Colonic mucosa (tissue), 4 donors: ENCODE measurements at regions not wholly inside any gene's neighbourhood (a gene's known extent, or its start where the extent isn't known, plus 50 kb on each side); places are given as distances from the start of the nearest gene placed in this dataset.

ENCODE experiments used
- DNase-seq: peaks from one replicate; pipeline ENCODE4 v3.0.0-alpha.2; 2020
- H3K27ac ChIP-seq: fragments of 200-600 bp; one replicate; pipeline ENCODE4 v1.8.0; 2021
- H3K27me3 ChIP-seq: fragments of 200-600 bp; one replicate; pipeline ENCODE4 v1.8.0; 2021
- H3K36me3 ChIP-seq: fragments of 200-600 bp; one replicate; pipeline ENCODE4 v1.8.0; 2021
- H3K4me1 ChIP-seq: fragments of 200-600 bp; one replicate; pipeline ENCODE4 v1.8.0; 2021; ENCODE audit warnings: mild to moderate bottlenecking
- H3K4me3 ChIP-seq: fragments of 200-600 bp; one replicate; pipeline ENCODE4 v1.8.0; 2021
- H3K9ac ChIP-seq, 2 donors: one replicate each; pipeline ENCODE4 v1.7.0; 2013; ENCODE audit warnings: control low read depth in 2 of 2, low read depth in 2 of 2, low read length in 2 of 2
- H3K9me3 ChIP-seq: fragments of 200-600 bp; one replicate; pipeline ENCODE4 v1.8.0; 2021
- intact Hi-C: fragments of 100-400 bp; cut with DNase I; formaldehyde crosslinking; loops from one replicate; pipeline ENCODE4 v1.14.1; 2022
- TF ChIP-seq, protein P1 (sequence below): fragments of 200-600 bp; IDR thresholded peaks from one replicate; pipeline ENCODE4 v1.8.0; 2022; ENCODE audit warnings: antibody characterized with exemption, mild to moderate bottlenecking
- donor health status: healthy.
- donor health status: DM: no; HTN: no; CAD: no.
- donor health status: DM: no; HTN: no; CAD: no.

DNA sequence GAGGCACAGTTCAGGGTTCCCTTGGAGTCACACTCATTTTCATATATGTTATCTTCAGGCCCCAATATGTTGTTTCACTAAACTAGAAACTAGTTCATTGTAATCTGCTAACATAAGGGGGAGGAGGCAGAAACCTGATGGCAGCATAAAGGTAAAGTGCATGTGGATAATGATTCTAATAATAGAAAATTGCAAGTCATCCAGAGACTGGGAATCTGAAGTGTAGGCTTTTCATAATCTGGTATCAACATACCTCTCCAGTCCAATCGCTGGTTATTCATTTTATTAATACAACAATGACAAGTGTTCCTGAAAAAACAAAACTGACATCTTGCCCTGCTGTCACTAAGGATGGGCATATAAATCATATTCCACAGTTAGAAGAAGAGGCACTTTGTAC lies 326.3 kb upstream of the ZNF804A start:
- H3K9me3 ChIP-seq, result no peaks in the 10 kb centered on the region
- H3K4me1 ChIP-seq, result no peaks in the 10 kb centered on the region
- intact Hi-C loops, result no loop called here
- H3K9ac ChIP-seq, result no peak overlapping the region
- DNase-seq, result no peak
- TF ChIP-seq, protein P1, sequence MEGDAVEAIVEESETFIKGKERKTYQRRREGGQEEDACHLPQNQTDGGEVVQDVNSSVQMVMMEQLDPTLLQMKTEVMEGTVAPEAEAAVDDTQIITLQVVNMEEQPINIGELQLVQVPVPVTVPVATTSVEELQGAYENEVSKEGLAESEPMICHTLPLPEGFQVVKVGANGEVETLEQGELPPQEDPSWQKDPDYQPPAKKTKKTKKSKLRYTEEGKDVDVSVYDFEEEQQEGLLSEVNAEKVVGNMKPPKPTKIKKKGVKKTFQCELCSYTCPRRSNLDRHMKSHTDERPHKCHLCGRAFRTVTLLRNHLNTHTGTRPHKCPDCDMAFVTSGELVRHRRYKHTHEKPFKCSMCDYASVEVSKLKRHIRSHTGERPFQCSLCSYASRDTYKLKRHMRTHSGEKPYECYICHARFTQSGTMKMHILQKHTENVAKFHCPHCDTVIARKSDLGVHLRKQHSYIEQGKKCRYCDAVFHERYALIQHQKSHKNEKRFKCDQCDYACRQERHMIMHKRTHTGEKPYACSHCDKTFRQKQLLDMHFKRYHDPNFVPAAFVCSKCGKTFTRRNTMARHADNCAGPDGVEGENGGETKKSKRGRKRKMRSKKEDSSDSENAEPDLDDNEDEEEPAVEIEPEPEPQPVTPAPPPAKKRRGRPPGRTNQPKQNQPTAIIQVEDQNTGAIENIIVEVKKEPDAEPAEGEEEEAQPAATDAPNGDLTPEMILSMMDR, result no peak
- H3K4me3 ChIP-seq, result no peak overlapping the region
- H3K27me3 ChIP-seq, result no peaks in the 10 kb centered on the region
- H3K36me3 ChIP-seq, result no peaks in the 10 kb centered on the region
- no peak overlapping the region for H3K27ac ChIP-seq

DNA sequence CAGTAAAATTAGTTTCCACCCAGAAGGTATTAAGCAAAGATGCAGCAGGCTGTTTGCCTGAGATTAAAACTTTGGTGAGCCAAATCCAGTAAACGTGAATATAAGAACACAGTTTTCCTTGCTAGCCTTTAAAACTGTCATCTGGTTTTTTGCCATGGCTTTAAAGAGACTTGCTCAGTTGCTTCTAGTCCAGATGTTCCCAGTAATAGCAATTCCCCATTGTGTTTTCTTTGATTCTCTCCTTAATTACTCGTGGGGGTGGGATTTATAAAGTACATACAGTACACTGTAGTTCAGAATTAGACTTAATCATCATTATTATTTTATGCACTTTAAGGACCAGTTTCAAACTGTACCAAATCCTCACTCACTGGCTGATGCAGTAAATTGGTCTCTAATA lies 303.5 kb upstream of the ZNF804A start:
- no peak overlapping the region for H3K9ac ChIP-seq
- intact Hi-C loops, result no loop called here
- H3K27me3 ChIP-seq, result no peaks in the 10 kb centered on the region
- no peak overlapping the region for H3K27ac ChIP-seq
- H3K36me3 ChIP-seq, result no peaks in the 10 kb centered on the region
- no peak for DNase-seq
- H3K4me1 ChIP-seq, result no peaks in the 10 kb centered on the region
- TF ChIP-seq, protein P1, result no peak
- no peaks in the 10 kb centered on the region for H3K9me3 ChIP-seq
- H3K4me3 ChIP-seq, result no peak overlapping the region

DNA sequence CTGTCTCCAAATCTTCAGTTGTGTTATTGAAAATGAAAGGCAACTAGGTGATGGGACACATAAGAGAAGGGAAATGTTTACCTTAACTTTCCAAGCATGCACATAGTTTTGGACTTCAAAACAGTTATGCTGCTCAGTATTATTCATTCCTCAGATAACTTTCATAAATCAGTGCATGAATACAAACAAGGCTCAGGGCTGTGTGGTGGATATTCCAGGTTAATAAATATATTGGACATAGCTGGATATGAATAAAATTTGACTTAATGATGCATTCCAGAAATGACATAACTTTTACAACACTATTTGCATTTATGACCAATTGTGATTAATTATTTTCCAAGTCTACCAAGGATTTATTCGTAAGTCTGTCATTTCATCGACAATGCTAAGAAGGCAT lies 301.2 kb upstream of the ZNF804A start:
- no peak overlapping the region for H3K27ac ChIP-seq
- DNase-seq, result no peak
- H3K4me3 ChIP-seq, result no peak overlapping the region
- no peaks in the 10 kb centered on the region for H3K9me3 ChIP-seq
- H3K36me3 ChIP-seq, result no peaks in the 10 kb centered on the region
- intact Hi-C loops, result no loop called here
- TF ChIP-seq, protein P1, result no peak
- H3K27me3 ChIP-seq, result no peaks in the 10 kb centered on the region
- no peak overlapping the region for H3K9ac ChIP-seq
- no peaks in the 10 kb centered on the region for H3K4me1 ChIP-seq

DNA sequence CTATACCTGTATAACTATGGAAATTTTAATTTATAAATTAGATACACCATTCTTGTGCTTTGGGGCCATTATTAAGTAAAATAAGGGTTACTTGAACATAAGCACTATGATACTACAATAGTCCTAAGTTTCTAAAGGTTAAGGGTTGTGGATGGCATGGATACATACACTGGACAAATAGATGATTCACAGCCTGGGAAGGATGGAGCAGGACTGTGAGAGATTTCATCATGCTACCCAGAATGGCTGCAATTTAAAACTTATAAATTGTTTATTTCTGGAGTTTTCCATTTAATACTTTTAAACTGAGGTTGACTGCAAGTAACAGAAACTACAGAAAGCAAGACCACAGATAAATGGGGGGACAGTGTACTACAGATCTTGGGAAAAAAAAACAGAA lies 295.8 kb upstream of the ZNF804A start:
- TF ChIP-seq, protein P1, result no peak
- Histone ChIP-seq H3K27me3 (no peaks in the 10 kb centered on the region), H3K36me3 (no peaks in the 10 kb centered on the region), H3K4me3 (no peak overlapping the region), H3K4me1 (no peaks in the 10 kb centered on the region), H3K9ac (no peak overlapping the region), H3K27ac (no peak overlapping the region), H3K9me3 (no peaks in the 10 kb centered on the region)
- DNase-seq, result no peak
- intact Hi-C loops, result no loop called here

DNA sequence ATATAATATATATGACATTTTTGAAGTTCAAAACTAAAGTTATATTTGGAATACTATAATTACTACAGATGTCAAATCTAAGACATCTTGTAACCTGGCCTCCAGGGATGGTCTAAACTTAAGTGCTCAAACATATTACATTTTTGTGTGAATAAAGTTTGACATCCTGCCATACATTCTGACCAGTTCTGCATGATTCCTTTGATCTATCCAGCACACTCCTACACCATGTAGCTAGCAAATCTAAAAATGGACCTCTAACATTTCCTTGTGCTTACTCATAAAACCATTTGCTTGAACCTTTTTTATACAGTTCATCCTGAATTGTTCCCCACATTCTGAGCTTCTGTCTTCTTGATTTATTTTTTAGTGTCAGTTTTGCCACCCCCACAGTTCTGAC lies 294.3 kb upstream of the ZNF804A start:
- Histone ChIP-seq H3K9me3 (no peaks in the 10 kb centered on the region), H3K4me3 (no peak overlapping the region), H3K27ac (no peak overlapping the region), H3K36me3 (no peaks in the 10 kb centered on the region), H3K4me1 (no peaks in the 10 kb centered on the region), H3K9ac (no peak overlapping the region), H3K27me3 (no peaks in the 10 kb centered on the region)
- intact Hi-C loops, result no loop called here
- TF ChIP-seq, protein P1, result no peak
- no peak for DNase-seq

DNA sequence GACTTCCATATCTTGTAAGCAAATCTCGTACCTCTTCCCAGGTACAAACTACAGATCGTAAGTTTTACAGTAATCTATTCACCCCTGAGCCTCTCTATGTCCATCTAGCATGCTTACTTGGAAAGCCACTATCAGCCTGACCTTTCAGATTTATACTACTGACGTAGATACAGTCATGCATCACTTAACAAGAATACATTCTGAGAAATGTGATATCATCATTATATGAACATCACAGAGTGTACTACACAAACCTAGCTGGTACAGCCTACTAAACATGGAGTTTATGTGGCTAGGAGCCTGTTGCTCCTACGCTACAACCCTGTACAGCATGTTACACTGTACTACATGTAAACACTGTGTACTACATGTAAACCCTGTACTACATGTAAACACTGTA lies 293.2 kb upstream of the ZNF804A start:
- Histone ChIP-seq H3K9ac (no peak overlapping the region), H3K27me3 (no peaks in the 10 kb centered on the region), H3K9me3 (no peaks in the 10 kb centered on the region), H3K27ac (no peak overlapping the region), H3K4me3 (no peak overlapping the region), H3K36me3 (no peaks in the 10 kb centered on the region), H3K4me1 (no peaks in the 10 kb centered on the region)
- no peak for DNase-seq
- intact Hi-C loops, result no loop called here
- TF ChIP-seq, protein P1, result no peak
